PFSK-1 (cell line): ENCODE measurements at regions not wholly inside any gene's neighbourhood (a gene's known extent, or its start where the extent isn't known, plus 50 kb on each side); places are given as distances from the start of the nearest gene placed in this dataset.

Source experiments
- FOXP2 ChIP-seq: optimal IDR thresholded peaks from 2 replicates; pipeline ENCODE3; 2011; ENCODE audit warnings: borderline replicate concordance, control low read depth, inconsistent platforms; ENCODE audit not compliant: insufficient read depth; ENCODE audit errors: extremely low read length, extremely low read depth
- POLR2AphosphoS5 ChIP-seq: IDR thresholded peaks from 2 replicates; pipeline ENCODE4 v1.6.1; 2012; ENCODE audit warnings: low read depth, mild to moderate bottlenecking, control low read depth, low read length, moderate library complexity
- REST ChIP-seq, 2 experiments: IDR thresholded peaks; 2 replicates each; pipeline versions ENCODE4 v1.6.1 to v1.8.0; 2011 to 2012; ENCODE audit warnings: low read depth in 2 of 2, low read length in 2 of 2, control low read depth in 1 of 2, inconsistent platforms in 1 of 2, mild to moderate bottlenecking in 1 of 2, moderate library complexity in 1 of 2; ENCODE audit not compliant: insufficient read depth in 1 of 2
- SIN3A ChIP-seq: IDR thresholded peaks from 2 replicates; pipeline ENCODE4 v1.6.1; 2012; ENCODE audit warnings: mild to moderate bottlenecking, low read length, moderate library complexity, borderline replicate concordance; ENCODE audit not compliant: insufficient read depth
- TAF1 ChIP-seq: IDR thresholded peaks from 2 replicates; pipeline ENCODE4 v1.6.1; 2012; ENCODE audit warnings: low read length, control low read depth, borderline replicate concordance; ENCODE audit not compliant: insufficient read depth

GRCh38 chr1:114249691-114250090 lies 96.0 kb upstream of the SYT6 start:
- no peak for TF ChIP-seq FOXP2

GRCh38 chr1:114248162-114248561 lies 94.5 kb upstream of the SYT6 start:
- TF ChIP-seq REST (IDR thresholded peaks at IDR 0.05; ENCODE audit: insufficient read depth in 1 of 2, low read depth in 2 of 2, low read length in 2 of 2) (no peak), SIN3A (no peak), FOXP2 (no peak), TAF1 (no peak), POLR2AphosphoS5 (no peak)

- TF ChIP-seq SIN3A = no peak
- no peak for TF ChIP-seq POLR2AphosphoS5
- no peak for TF ChIP-seq REST (IDR thresholded peaks at IDR 0.05; ENCODE audit: insufficient read depth in 1 of 2, low read depth in 2 of 2, low read length in 2 of 2)
- TF ChIP-seq FOXP2 = no peak
- TF ChIP-seq TAF1 = no peak
Observed at GRCh38 chr1:114238053-114238452, 84.4 kb upstream of the SYT6 start.

DNA sequence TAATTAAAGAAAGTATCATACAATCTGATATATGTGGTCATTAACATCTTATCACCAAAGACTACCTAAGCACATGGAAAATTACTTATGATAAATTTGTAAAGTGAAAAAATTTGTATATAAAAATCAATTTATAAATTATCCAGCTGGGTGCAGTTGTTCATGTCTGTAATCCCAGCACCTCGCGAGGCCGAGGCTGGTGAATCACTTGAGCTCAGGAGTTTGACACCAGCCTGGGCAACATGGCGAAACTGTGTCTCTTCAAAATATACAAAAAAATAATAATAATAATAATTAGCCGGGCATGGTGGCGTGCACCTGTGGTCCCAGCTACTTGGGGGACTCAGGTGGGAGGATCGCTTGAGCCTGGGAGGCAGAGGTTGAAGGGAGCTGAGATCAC lies 82.8 kb upstream of the SYT6 start:
- TF ChIP-seq TAF1 (no peak), POLR2AphosphoS5 (no peak), REST (IDR thresholded peaks at IDR 0.05; ENCODE audit: insufficient read depth in 1 of 2, low read depth in 2 of 2, low read length in 2 of 2) (no peak)

DNA sequence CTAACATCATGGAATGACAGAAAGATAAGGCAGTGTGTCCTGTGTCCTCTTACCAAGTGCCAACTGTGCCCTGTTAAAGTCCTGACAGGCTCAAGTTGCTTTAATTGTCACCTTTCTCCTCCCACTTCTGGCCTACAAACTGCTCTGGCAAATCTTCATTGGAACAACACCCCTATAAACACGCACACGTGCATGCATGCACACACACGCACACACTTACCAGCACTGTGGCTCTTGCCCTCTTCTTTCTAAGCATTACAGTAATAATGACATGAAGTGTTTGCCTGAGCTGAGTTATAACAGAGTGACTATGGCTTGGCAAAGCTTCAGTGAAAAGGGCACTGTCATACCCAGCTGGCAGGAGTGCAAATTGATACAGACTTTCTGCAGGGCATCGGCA lies 82.3 kb upstream of the SYT6 start:
- no peak for TF ChIP-seq FOXP2
- TF ChIP-seq TAF1 = no peak
- no peak for TF ChIP-seq REST (IDR thresholded peaks at IDR 0.05; ENCODE audit: insufficient read depth in 1 of 2, low read depth in 2 of 2, low read length in 2 of 2)
- TF ChIP-seq POLR2AphosphoS5 = no peak
- TF ChIP-seq SIN3A = no peak
